ENCODE measurements at regions not wholly inside any gene's neighbourhood (a gene's known extent, or its start where the extent isn't known, plus 50 kb on each side); places are given as distances from the start of the nearest gene placed in this dataset.
"Not testable (repeated sequence)": the region's sequence is repeated elsewhere in the genome, so short reads cannot be mapped to it uniquely, and the experiment has no call there.

GRCh38 chr5:122602700-122603099 lies 172.2 kb upstream of the SNX2 start:
- no peak for DNase-seq

GRCh38 chr5:122605236-122605635 lies 169.6 kb upstream of the SNX2 start:
- no peak for DNase-seq

GRCh38 chr5:122607818-122608217 lies 167.1 kb upstream of the SNX2 start:
- DNase-seq, result no peak

GRCh38 chr5:122608222-122608621 lies 166.7 kb upstream of the SNX2 start:
- no peak for DNase-seq

GRCh38 chr5:122611406-122611805 lies 163.5 kb upstream of the SNX2 start:
- DNase-seq, result no peak

- no peak for DNase-seq
These were observed 162.0 kb upstream of the SNX2 start for GRCh38 chr5:122612901-122613300.

- DNase-seq, result no peak
These were observed 159.7 kb upstream of the SNX2 start for GRCh38 chr5:122615146-122615545.

GRCh38 chr5:122615832-122616231 lies 159.0 kb upstream of the SNX2 start:
- DNase-seq, result no peak

- not testable (repeated sequence) for DNase-seq
These were observed 156.8 kb upstream of the SNX2 start for GRCh38 chr5:122618046-122618445.

- not testable (repeated sequence) for DNase-seq
These were observed 154.1 kb upstream of the SNX2 start for GRCh38 chr5:122620768-122621167.

- not testable (repeated sequence) for DNase-seq
These were observed 146.2 kb upstream of the SNX2 start for GRCh38 chr5:122628714-122629113.

- no peak for DNase-seq
These were observed 145.7 kb upstream of the SNX2 start for GRCh38 chr5:122629121-122629677.

GRCh38 chr5:122638581-122638980 lies 136.3 kb upstream of the SNX2 start:
- DNase-seq, result no peak

- DNase-seq, result no peak
These were observed 135.8 kb upstream of the SNX2 start for GRCh38 chr5:122639033-122639432.

GRCh38 chr5:122639864-122640263 lies 135.0 kb upstream of the SNX2 start:
- no peak for DNase-seq

- no peak for DNase-seq
These were observed 125.8 kb upstream of the SNX2 start for GRCh38 chr5:122649080-122649479.

GRCh38 chr5:122653087-122654017 lies 121.5 kb upstream of the SNX2 start:
- no peak for DNase-seq

GRCh38 chr5:122656160-122656559 lies 118.7 kb upstream of the SNX2 start:
- DNase-seq, result no peak

GRCh38 chr5:122656577-122656976 lies 118.3 kb upstream of the SNX2 start:
- DNase-seq, result no peak

GRCh38 chr5:122661496-122662180 lies 113.2 kb upstream of the SNX2 start:
- DNase-seq, result no peak

- no peak for DNase-seq
These were observed 109.8 kb upstream of the SNX2 start for GRCh38 chr5:122665051-122665450.

- no peak for DNase-seq
These were observed 106.3 kb upstream of the SNX2 start for GRCh38 chr5:122668552-122668951.

- not testable (repeated sequence) for DNase-seq
These were observed 105.2 kb upstream of the SNX2 start for GRCh38 chr5:122669709-122670108.

GRCh38 chr5:122673343-122673742 lies 101.5 kb upstream of the SNX2 start:
- DNase-seq, result no peak

Data from SHP77 (cell line).